ENCODE measurements at regions not wholly inside any gene's neighbourhood (a gene's known extent, or its start where the extent isn't known, plus 50 kb on each side); places are given as distances from the start of the nearest gene placed in this dataset.

DNA sequence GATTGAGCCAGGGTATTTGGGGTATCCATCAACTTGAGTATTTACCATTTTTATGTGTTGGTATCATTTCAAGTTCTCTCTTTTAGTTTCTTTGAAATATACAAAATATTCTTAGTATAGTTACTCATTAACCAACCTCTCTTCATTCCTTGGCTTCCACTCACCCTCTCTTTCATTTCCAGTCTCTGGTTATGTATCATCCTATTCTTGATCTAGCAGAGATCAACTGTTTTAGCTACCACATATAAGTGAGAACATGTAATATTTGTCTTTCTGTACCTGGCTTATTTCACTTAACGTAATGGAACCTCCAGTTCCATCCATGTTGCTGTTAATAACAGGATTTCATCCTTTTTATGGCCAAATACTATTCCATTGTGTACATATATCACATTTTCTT lies 86.9 kb downstream of the DACT1 start:
- TF ChIP-seq, protein P1, sequence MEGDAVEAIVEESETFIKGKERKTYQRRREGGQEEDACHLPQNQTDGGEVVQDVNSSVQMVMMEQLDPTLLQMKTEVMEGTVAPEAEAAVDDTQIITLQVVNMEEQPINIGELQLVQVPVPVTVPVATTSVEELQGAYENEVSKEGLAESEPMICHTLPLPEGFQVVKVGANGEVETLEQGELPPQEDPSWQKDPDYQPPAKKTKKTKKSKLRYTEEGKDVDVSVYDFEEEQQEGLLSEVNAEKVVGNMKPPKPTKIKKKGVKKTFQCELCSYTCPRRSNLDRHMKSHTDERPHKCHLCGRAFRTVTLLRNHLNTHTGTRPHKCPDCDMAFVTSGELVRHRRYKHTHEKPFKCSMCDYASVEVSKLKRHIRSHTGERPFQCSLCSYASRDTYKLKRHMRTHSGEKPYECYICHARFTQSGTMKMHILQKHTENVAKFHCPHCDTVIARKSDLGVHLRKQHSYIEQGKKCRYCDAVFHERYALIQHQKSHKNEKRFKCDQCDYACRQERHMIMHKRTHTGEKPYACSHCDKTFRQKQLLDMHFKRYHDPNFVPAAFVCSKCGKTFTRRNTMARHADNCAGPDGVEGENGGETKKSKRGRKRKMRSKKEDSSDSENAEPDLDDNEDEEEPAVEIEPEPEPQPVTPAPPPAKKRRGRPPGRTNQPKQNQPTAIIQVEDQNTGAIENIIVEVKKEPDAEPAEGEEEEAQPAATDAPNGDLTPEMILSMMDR (IDR thresholded peaks at IDR 0.05; ENCODE audit: low read depth, low read length, missing control alignments), result no peak
- no peak overlapping the region for H3K4me3 ChIP-seq (ENCODE audit: low read depth, low read length)
- DNase-seq (ENCODE audit: low read depth), result no peak

DNA sequence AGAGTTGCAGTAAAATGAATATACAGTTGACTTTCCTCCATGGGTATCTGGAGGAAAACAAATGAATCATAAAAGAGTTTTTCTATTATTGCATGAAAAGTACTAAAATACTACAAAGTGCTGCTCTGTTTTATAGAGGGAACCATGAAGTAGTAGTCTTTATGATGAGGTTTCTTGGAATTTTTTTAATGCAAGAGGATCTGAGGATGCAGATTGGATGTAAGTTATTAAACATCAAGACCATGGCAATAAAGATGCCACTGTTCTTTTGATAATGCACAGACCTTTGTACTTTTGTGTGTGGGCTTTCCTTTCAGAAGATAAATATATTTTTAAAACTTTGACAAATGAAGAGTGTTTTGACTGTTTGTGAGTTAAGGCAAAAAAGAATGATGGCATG lies 87.5 kb downstream of the DACT1 start:
- no peak overlapping the region for H3K4me3 ChIP-seq (ENCODE audit: low read depth, low read length)
- TF ChIP-seq, protein P1 (IDR thresholded peaks at IDR 0.05; ENCODE audit: low read depth, low read length, missing control alignments), result no peak
- DNase-seq (ENCODE audit: low read depth), result no peak

DNA sequence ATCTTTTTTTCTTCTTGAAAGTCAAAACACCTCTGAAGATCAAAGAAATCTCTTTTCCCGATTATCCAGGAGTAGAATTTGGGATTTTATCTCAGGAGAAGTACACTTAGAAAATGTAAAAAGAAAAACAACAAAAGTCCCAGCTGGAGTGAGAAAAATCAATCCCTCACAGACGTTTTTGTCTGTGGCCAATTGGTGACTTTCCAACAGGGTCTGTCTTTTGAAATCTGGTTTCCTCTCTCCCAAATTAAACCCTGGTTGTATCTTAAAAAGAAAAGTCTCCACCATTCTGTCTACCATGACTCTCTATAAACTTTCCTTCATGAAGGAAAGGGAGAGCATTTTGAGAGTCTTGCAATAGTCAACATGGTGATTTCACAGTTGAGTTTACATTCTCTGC lies 88.1 kb downstream of the DACT1 start:
- no peak overlapping the region for H3K4me3 ChIP-seq (ENCODE audit: low read depth, low read length)
- TF ChIP-seq, protein P1 (IDR thresholded peaks at IDR 0.05; ENCODE audit: low read depth, low read length, missing control alignments), result no peak
- no peak for DNase-seq (ENCODE audit: low read depth)

DNA sequence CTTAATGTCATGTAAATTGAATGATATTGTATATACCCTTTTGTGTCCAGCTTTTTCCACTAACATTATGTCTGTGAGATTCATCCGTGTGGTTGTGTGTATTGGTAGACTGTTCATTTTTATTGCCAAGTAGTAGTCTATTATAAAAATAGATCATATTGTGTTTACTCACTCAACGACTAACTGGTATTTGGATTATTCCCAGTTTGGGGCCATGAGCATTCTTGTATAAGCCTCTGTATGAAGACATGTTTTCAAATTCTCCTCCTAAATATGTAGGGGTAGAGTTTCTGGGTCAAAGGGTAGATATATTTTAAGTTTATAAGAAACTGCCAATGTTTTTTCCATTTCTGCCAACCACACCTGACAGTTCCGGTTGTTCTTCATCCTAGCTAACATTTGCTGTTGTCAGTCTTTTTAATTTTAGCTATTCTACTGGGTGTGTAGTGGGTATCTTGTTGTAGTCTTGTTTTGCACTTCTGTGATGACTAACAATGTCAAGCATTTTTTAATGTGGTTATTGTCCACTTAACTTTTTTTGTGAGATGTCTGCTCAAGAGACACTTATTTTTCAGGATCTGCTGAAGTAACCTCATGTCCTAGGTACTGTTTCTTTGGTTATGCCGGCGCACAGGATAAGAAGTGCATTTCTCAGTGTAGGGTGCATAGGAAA lies 93.2 kb downstream of the DACT1 start:
- TF ChIP-seq, protein P1 (IDR thresholded peaks at IDR 0.05; ENCODE audit: low read depth, low read length, missing control alignments), result no peak
- H3K4me3 ChIP-seq (ENCODE audit: low read depth, low read length), result no peak overlapping the region
- no peak for DNase-seq (ENCODE audit: low read depth)

DNA sequence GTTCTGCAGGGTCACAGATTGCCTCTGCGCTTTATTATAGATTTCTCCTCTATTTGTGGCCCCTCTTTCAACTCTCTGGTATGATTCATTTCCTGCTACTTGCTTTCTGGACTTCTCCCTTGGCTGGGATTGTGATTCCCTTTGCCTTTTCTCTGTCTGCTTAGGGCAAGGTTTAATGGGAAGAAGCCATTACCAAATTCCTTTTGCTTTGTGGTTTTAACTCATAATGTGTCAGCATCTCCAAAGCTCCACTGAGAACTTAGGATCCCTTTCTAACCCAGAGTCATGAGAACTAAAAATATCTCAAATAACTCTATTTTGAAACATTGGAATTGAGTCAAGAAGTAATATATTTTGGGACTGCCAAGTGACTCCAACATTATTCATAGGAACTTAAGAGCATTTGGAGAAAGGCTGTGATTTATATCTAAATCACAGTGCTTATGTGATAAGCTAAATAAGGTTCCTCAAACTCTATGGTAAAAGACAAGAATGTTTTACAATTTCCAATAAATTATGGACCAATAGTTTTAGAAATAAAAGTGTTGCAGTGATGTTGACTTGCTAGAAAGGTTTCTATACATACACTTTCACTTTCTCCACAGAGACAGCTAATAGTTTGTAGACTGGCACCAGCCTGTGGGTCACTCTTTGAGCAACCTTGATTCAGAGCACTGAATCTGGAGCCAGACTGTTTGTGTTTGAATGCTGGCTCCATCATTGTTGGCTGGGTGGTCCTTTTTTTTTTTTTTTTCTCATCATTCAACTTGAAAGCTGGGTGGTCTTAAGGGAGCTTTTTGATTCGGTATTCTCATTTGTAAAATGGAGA lies 93.9 kb downstream of the DACT1 start:
- H3K4me3 ChIP-seq (ENCODE audit: low read depth, low read length), result no peak overlapping the region
- TF ChIP-seq, protein P1 (IDR thresholded peaks at IDR 0.05; ENCODE audit: low read depth, low read length, missing control alignments), result no peak
- no peak for DNase-seq (ENCODE audit: low read depth)

DNA sequence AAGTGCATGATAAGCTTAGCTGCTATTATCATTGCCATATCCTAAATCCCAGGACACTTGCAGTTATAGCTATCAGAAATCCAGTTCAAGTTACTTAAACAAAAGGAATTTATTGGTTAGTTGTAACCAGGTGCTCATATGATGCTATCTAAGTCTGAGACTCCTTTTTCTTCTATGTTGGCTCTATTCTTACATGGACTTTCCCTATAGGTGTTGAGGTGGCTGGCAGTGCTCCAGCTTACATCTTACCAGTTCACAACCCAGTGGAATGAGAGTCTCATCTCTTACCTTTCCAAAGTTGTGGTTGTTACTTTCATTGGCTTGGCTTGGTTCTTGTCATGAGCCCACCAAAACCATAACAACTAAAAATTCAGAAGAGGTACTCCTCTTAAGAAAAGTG lies 94.6 kb downstream of the DACT1 start:
- no peak overlapping the region for H3K4me3 ChIP-seq (ENCODE audit: low read depth, low read length)
- TF ChIP-seq, protein P1 (IDR thresholded peaks at IDR 0.05; ENCODE audit: low read depth, low read length, missing control alignments), result no peak
- no peak for DNase-seq (ENCODE audit: low read depth)
